Astrocyte of the spinal cord (primary cell): ENCODE measurements at regions not wholly inside any gene's neighbourhood (a gene's known extent, or its start where the extent isn't known, plus 50 kb on each side); places are given as distances from the start of the nearest gene placed in this dataset.

Experiments used
- DNase-seq: peaks from one replicate; pipeline ENCODE4 v3.0.0; 2011; ENCODE audit warnings: low read depth, low spot score
- H3K4me3 ChIP-seq: 2 replicates; pipeline ENCODE4 v1.5.1; 2011; ENCODE audit warnings: low read depth, mild to moderate bottlenecking, low read length, moderate library complexity
- CTCF ChIP-seq: IDR thresholded peaks from 2 replicates; pipeline ENCODE4 v1.5.1; 2012; ENCODE audit warnings: low read depth, mild to moderate bottlenecking, low read length, inconsistent platforms
- in situ Hi-C: cut with HindIII; loops from 2 replicates; pipeline ENCODE4 v1.10.0; 2017; ENCODE audit warnings: low sequenced_read_pairs

GRCh38 chr1:101165954-101166353, 70.9 kb upstream of the S1PR1 start:
- in situ Hi-C loops, result no loop called here
- no peak for TF ChIP-seq CTCF
- DNase-seq, result no peak
- no peak overlapping the region for H3K4me3 ChIP-seq

- in situ Hi-C loops, result no loop called here
- DNase-seq, result no peak
- no peak for TF ChIP-seq CTCF
- no peak overlapping the region for H3K4me3 ChIP-seq
These were observed 71.3 kb upstream of the S1PR1 start for GRCh38 chr1:101165532-101165931.

GRCh38 chr1:101164776-101165175, 72.0 kb upstream of the S1PR1 start:
- in situ Hi-C loops, result no loop called here
- H3K4me3 ChIP-seq, result no peak overlapping the region
- no peak for TF ChIP-seq CTCF
- DNase-seq, result no peak

- no peak for TF ChIP-seq CTCF
- in situ Hi-C loops, result no loop called here
These were observed 73.8 kb upstream of the S1PR1 start for GRCh38 chr1:101162736-101163735.

GRCh38 chr1:101162300-101162699, 74.5 kb upstream of the S1PR1 start:
- TF ChIP-seq CTCF, result no peak
- no peak overlapping the region for H3K4me3 ChIP-seq
- no peak for DNase-seq
- in situ Hi-C loops, result no loop called here

More at GRCh38 chr1:101162736-101163735, 73.8 kb upstream of the S1PR1 start:
- no peak for DNase-seq
- no peak overlapping the region for H3K4me3 ChIP-seq

- no peak overlapping the region for H3K4me3 ChIP-seq
These were observed 75.2 kb upstream of the S1PR1 start for GRCh38 chr1:101161619-101162018.

More at GRCh38 chr1:101161619-101162018, 75.2 kb upstream of the S1PR1 start:
- in situ Hi-C loops, result no loop called here
- no peak for DNase-seq
- TF ChIP-seq CTCF, result no peak
